Activated naive CD4-positive, alpha-beta T cell treated with anti-CD3 and anti-CD28 coated beads, Interleukin-2, amount 10 ng/mL, durations not matched to agents 7 days and 5 days (primary cell): ENCODE measurements at regions not wholly inside any gene's neighbourhood (a gene's known extent, or its start where the extent isn't known, plus 50 kb on each side); places are given as distances from the start of the nearest gene placed in this dataset.
"Not testable (repeated sequence)": the region's sequence is repeated elsewhere in the genome, so short reads cannot be mapped to it uniquely, and the experiment has no call there.

Experiments used
- CTCF ChIA-PET: fragments of 350-600 bp; sonication (Branson Sonifier 250); formaldehyde crosslinking; loops from one replicate; lab custom pipeline; 2021; ENCODE audit warnings: antibody characterized with exemption; lab: Charles Lee
- DNase-seq: peaks from one replicate; pipeline ENCODE4 v3.0.0-alpha.2; 2020
- H3K27ac Mint-ChIP-seq: one replicate; pipeline ENCODE4 v1.8.0; 2021; ENCODE audit warnings: mild to moderate bottlenecking, moderate library complexity, mixed read lengths
- H3K27me3 Mint-ChIP-seq: one replicate; pipeline ENCODE4 v1.8.0; 2021; ENCODE audit warnings: mild to moderate bottlenecking, mixed read lengths
- H3K36me3 Mint-ChIP-seq: one replicate; pipeline ENCODE4 v1.8.0; 2021; ENCODE audit warnings: mixed read lengths
- H3K4me1 Mint-ChIP-seq: one replicate; pipeline ENCODE4 v1.8.0; 2021; ENCODE audit warnings: mixed read lengths
- H3K4me3 Mint-ChIP-seq: one replicate; pipeline ENCODE4 v1.8.0; 2021; ENCODE audit warnings: mild to moderate bottlenecking, moderate library complexity, mixed read lengths
- H3K9me3 Mint-ChIP-seq: one replicate; pipeline ENCODE4 v1.8.0; 2021; ENCODE audit warnings: mixed read lengths

GRCh38 chr17:71799657-71800056 lies 321.2 kb upstream of the SOX9 start:
- H3K4me1 Mint-ChIP-seq = no peaks in the 10 kb centered on the region
- H3K4me3 Mint-ChIP-seq = no peak overlapping the region
- no peaks in the 10 kb centered on the region for H3K27me3 Mint-ChIP-seq
- no peak overlapping the region for H3K27ac Mint-ChIP-seq
- DNase-seq = no peak
- H3K36me3 Mint-ChIP-seq = no peaks in the 10 kb centered on the region
- CTCF ChIA-PET = no interaction called here
- H3K9me3 Mint-ChIP-seq = peaks cover 8% of the 10 kb centered on the region

- no peaks in the 10 kb centered on the region for H3K27me3 Mint-ChIP-seq
- H3K4me1 Mint-ChIP-seq = no peaks in the 10 kb centered on the region
- H3K36me3 Mint-ChIP-seq = no peaks in the 10 kb centered on the region
- peaks cover 11% of the 10 kb centered on the region for H3K9me3 Mint-ChIP-seq
- no peak for DNase-seq
- CTCF ChIA-PET = no interaction called here
- no peak overlapping the region for H3K27ac Mint-ChIP-seq
- H3K4me3 Mint-ChIP-seq = no peak overlapping the region
Measured at GRCh38 chr17:71801301-71801700, 319.5 kb upstream of the SOX9 start.

GRCh38 chr17:71802663-71803062 lies 318.2 kb upstream of the SOX9 start:
- no peaks in the 10 kb centered on the region for H3K4me1 Mint-ChIP-seq
- CTCF ChIA-PET = interaction anchor here (0.8 kb wide), 1 partner anchor 499 kb away, joined by 3 read pairs; no protein-coding TSS in a partner anchor
- H3K4me3 Mint-ChIP-seq = no peak overlapping the region
- H3K9me3 Mint-ChIP-seq = peaks cover 12% of the 10 kb centered on the region
- no peak overlapping the region for H3K27ac Mint-ChIP-seq
- H3K36me3 Mint-ChIP-seq = no peaks in the 10 kb centered on the region
- DNase-seq = no peak
- no peaks in the 10 kb centered on the region for H3K27me3 Mint-ChIP-seq

- no peaks in the 10 kb centered on the region for H3K36me3 Mint-ChIP-seq
- no peak overlapping the region for H3K27ac Mint-ChIP-seq
- H3K4me1 Mint-ChIP-seq = no peaks in the 10 kb centered on the region
- peaks cover 10% of the 10 kb centered on the region for H3K9me3 Mint-ChIP-seq
- H3K4me3 Mint-ChIP-seq = no peak overlapping the region
- CTCF ChIA-PET = no interaction called here
- no peaks in the 10 kb centered on the region for H3K27me3 Mint-ChIP-seq
- DNase-seq = no peak
Measured at GRCh38 chr17:71803656-71804284, 317.1 kb upstream of the SOX9 start.

- CTCF ChIA-PET = no interaction called here
Measured at GRCh38 chr17:71809537-71809936, 311.3 kb upstream of the SOX9 start.

GRCh38 chr17:71813861-71814260 lies 307.0 kb upstream of the SOX9 start:
- H3K27me3 Mint-ChIP-seq, H3K4me1 Mint-ChIP-seq, DNase-seq, H3K4me3 Mint-ChIP-seq, CTCF ChIA-PET, H3K27ac Mint-ChIP-seq, H3K36me3 Mint-ChIP-seq: not testable (repeated sequence)
- peaks cover 17% of the 10 kb centered on the region for H3K9me3 Mint-ChIP-seq

More at GRCh38 chr17:71809537-71809936, 311.3 kb upstream of the SOX9 start:
- peaks cover 22% of the 10 kb centered on the region for H3K9me3 Mint-ChIP-seq
- H3K36me3 Mint-ChIP-seq = no peaks in the 10 kb centered on the region
- DNase-seq = no peak
- H3K27ac Mint-ChIP-seq = no peak overlapping the region
- no peak overlapping the region for H3K4me3 Mint-ChIP-seq
- H3K4me1 Mint-ChIP-seq = no peaks in the 10 kb centered on the region
- H3K27me3 Mint-ChIP-seq = no peaks in the 10 kb centered on the region

GRCh38 chr17:71821511-71821910 lies 299.3 kb upstream of the SOX9 start:
- H3K27me3 Mint-ChIP-seq = no peaks in the 10 kb centered on the region
- H3K4me3 Mint-ChIP-seq = no peak overlapping the region
- CTCF ChIA-PET = no interaction called here
- no peaks in the 10 kb centered on the region for H3K4me1 Mint-ChIP-seq
- no peaks in the 10 kb centered on the region for H3K36me3 Mint-ChIP-seq
- DNase-seq = no peak
- no peak overlapping the region for H3K27ac Mint-ChIP-seq
- H3K9me3 Mint-ChIP-seq = peaks cover 4% of the 10 kb centered on the region

GRCh38 chr17:71824671-71825070 lies 296.1 kb upstream of the SOX9 start:
- no peaks in the 10 kb centered on the region for H3K9me3 Mint-ChIP-seq

GRCh38 chr17:71825687-71826086 lies 295.1 kb upstream of the SOX9 start:
- Mint-ChIP-seq H3K27me3 (no peaks in the 10 kb centered on the region), H3K4me3 (no peak overlapping the region), H3K4me1 (no peaks in the 10 kb centered on the region), H3K27ac (no peak overlapping the region), H3K36me3 (no peaks in the 10 kb centered on the region), H3K9me3 (no peaks in the 10 kb centered on the region)
- DNase-seq = no peak
- CTCF ChIA-PET = no interaction called here

More at GRCh38 chr17:71824671-71825070, 296.1 kb upstream of the SOX9 start:
- Mint-ChIP-seq H3K4me3 (no peak overlapping the region), H3K27me3 (no peaks in the 10 kb centered on the region), H3K4me1 (no peaks in the 10 kb centered on the region), H3K27ac (no peak overlapping the region), H3K36me3 (no peaks in the 10 kb centered on the region)
- CTCF ChIA-PET = no interaction called here
- no peak for DNase-seq

GRCh38 chr17:71828182-71828596 lies 292.6 kb upstream of the SOX9 start:
- Mint-ChIP-seq H3K36me3 (no peaks in the 10 kb centered on the region), H3K27ac (no peak overlapping the region), H3K9me3 (no peaks in the 10 kb centered on the region), H3K4me1 (no peaks in the 10 kb centered on the region), H3K4me3 (no peak overlapping the region), H3K27me3 (no peaks in the 10 kb centered on the region)
- DNase-seq = no peak
- CTCF ChIA-PET = no interaction called here

- no peaks in the 10 kb centered on the region for H3K27me3 Mint-ChIP-seq
- H3K4me3 Mint-ChIP-seq = no peak overlapping the region
- H3K4me1 Mint-ChIP-seq = no peaks in the 10 kb centered on the region
- no peak for DNase-seq
- H3K27ac Mint-ChIP-seq = no peak overlapping the region
- no peaks in the 10 kb centered on the region for H3K9me3 Mint-ChIP-seq
- no peaks in the 10 kb centered on the region for H3K36me3 Mint-ChIP-seq
- CTCF ChIA-PET = no interaction called here
Measured at GRCh38 chr17:71830866-71831265, 290.0 kb upstream of the SOX9 start.

GRCh38 chr17:71842986-71843385 lies 277.8 kb upstream of the SOX9 start:
- no peaks in the 10 kb centered on the region for H3K27me3 Mint-ChIP-seq
- no peak for DNase-seq
- H3K9me3 Mint-ChIP-seq = peaks cover 11% of the 10 kb centered on the region
- no peaks in the 10 kb centered on the region for H3K4me1 Mint-ChIP-seq
- no peak overlapping the region for H3K27ac Mint-ChIP-seq
- H3K4me3 Mint-ChIP-seq = no peak overlapping the region
- CTCF ChIA-PET = no interaction called here
- H3K36me3 Mint-ChIP-seq = no peaks in the 10 kb centered on the region

- Mint-ChIP-seq H3K27me3 (no peaks in the 10 kb centered on the region), H3K36me3 (no peaks in the 10 kb centered on the region), H3K9me3 (peaks cover 11% of the 10 kb centered on the region), H3K4me1 (no peaks in the 10 kb centered on the region), H3K4me3 (no peak overlapping the region), H3K27ac (no peak overlapping the region)
- CTCF ChIA-PET = no interaction called here
- no peak for DNase-seq
Measured at GRCh38 chr17:71845337-71845736, 275.5 kb upstream of the SOX9 start.

- CTCF ChIA-PET = no interaction called here
- no peaks in the 10 kb centered on the region for H3K27me3 Mint-ChIP-seq
- no peak for DNase-seq
- no peak overlapping the region for H3K4me3 Mint-ChIP-seq
- no peaks in the 10 kb centered on the region for H3K4me1 Mint-ChIP-seq
- peaks cover 11% of the 10 kb centered on the region for H3K9me3 Mint-ChIP-seq
- H3K36me3 Mint-ChIP-seq = no peaks in the 10 kb centered on the region
- no peak overlapping the region for H3K27ac Mint-ChIP-seq
Measured at GRCh38 chr17:71846561-71847110, 274.2 kb upstream of the SOX9 start.
